GM13977 (cell line): ENCODE measurements at regions not wholly inside any gene's neighbourhood (a gene's known extent, or its start where the extent isn't known, plus 50 kb on each side); places are given as distances from the start of the nearest gene placed in this dataset.

ENCODE experiments used
- DNase-seq: peaks from one replicate; pipeline ENCODE4 v3.0.0; 2012; ENCODE audit warnings: low spot score
- CTCF ChIP-seq: IDR thresholded peaks from 2 replicates; pipeline ENCODE4 v1.5.1; 2012; ENCODE audit warnings: mild to moderate bottlenecking, control low read depth; ENCODE audit not compliant: insufficient read depth; ENCODE audit errors: extremely low read depth, missing control alignments
- in situ Hi-C: fragments of 300-500 bp; cut with MboI; formaldehyde crosslinking; loops from one replicate; pipeline ENCODE4 v1.12.0; 2022; ENCODE audit warnings: low sequenced_read_pairs, low pct_unique_long_range_greater_than_20kb, mixed read lengths, inconsistent platforms; ENCODE audit not compliant: unreplicated experiment

GRCh38 chr4:67250131-67250896, 295.0 kb downstream of the CENPC start:
- in situ Hi-C loops = no loop called here
- DNase-seq = no peak
- no peak for TF ChIP-seq CTCF

- in situ Hi-C loops = no loop called here
- TF ChIP-seq CTCF = no peak
- DNase-seq = no peak
Observed at GRCh38 chr4:67236788-67237187, 308.5 kb downstream of the CENPC start.

GRCh38 chr4:67236318-67236717, 309.0 kb downstream of the CENPC start:
- in situ Hi-C loops = no loop called here
- no peak for DNase-seq
- TF ChIP-seq CTCF = no peak

- no peak for TF ChIP-seq CTCF
Observed at GRCh38 chr4:67234296-67234695, 311.0 kb downstream of the CENPC start.

GRCh38 chr4:67229148-67229547, 316.2 kb downstream of the CENPC start:
- no peak for DNase-seq
- in situ Hi-C loops = no loop called here
- no peak for TF ChIP-seq CTCF

More at GRCh38 chr4:67234296-67234695, 311.0 kb downstream of the CENPC start:
- DNase-seq = no peak
- in situ Hi-C loops = no loop called here

GRCh38 chr4:67220861-67221260, 324.4 kb downstream of the CENPC start:
- in situ Hi-C loops = no loop called here
- TF ChIP-seq CTCF = no peak
- no peak for DNase-seq
